GM21717 (cell line): ENCODE measurements at regions not wholly inside any gene's neighbourhood (a gene's known extent, or its start where the extent isn't known, plus 50 kb on each side); places are given as distances from the start of the nearest gene placed in this dataset.

Experiments
- ATAC-seq: cut with Tn5 transposase; IDR thresholded peaks from one replicate; pipeline ENCODE4 v1.9.1; 2021; ENCODE audit warnings: mild to moderate bottlenecking, moderate library complexity; ENCODE audit not compliant: unreplicated experiment

- ATAC-seq, result no peak
Observed at GRCh38 chr1:81700728-81701470, 99.8 kb upstream of the ADGRL2 start.

GRCh38 chr1:81699234-81699633 lies 101.5 kb upstream of the ADGRL2 start:
- no peak for ATAC-seq

GRCh38 chr1:81695741-81696140 lies 105.0 kb upstream of the ADGRL2 start:
- ATAC-seq, result no peak

- ATAC-seq, result no peak
Observed at GRCh38 chr1:81693316-81693715, 107.4 kb upstream of the ADGRL2 start.

GRCh38 chr1:81690676-81691453 lies 109.9 kb upstream of the ADGRL2 start:
- ATAC-seq, result no peak

- ATAC-seq, result no peak
Observed at GRCh38 chr1:81689531-81689941, 111.2 kb upstream of the ADGRL2 start.

GRCh38 chr1:81682490-81682889 lies 118.2 kb upstream of the ADGRL2 start:
- no peak for ATAC-seq

GRCh38 chr1:81681601-81682266 lies 119.0 kb upstream of the ADGRL2 start:
- no peak for ATAC-seq

GRCh38 chr1:81681114-81681513 lies 119.6 kb upstream of the ADGRL2 start:
- no peak for ATAC-seq

GRCh38 chr1:81679942-81680341 lies 120.8 kb upstream of the ADGRL2 start:
- ATAC-seq, result no peak

- no peak for ATAC-seq
Observed at GRCh38 chr1:81678779-81679178, 122.0 kb upstream of the ADGRL2 start.

- ATAC-seq, result no peak
Observed at GRCh38 chr1:81672766-81673165, 128.0 kb upstream of the ADGRL2 start.

GRCh38 chr1:81671038-81671437 lies 129.7 kb upstream of the ADGRL2 start:
- ATAC-seq, result no peak

GRCh38 chr1:81670286-81670685 lies 130.4 kb upstream of the ADGRL2 start:
- ATAC-seq, result no peak

- ATAC-seq, result no peak
Observed at GRCh38 chr1:81666586-81666985, 134.1 kb upstream of the ADGRL2 start.

- ATAC-seq, result no peak
Observed at GRCh38 chr1:81664341-81664740, 136.4 kb upstream of the ADGRL2 start.

GRCh38 chr1:81662913-81663526 lies 137.7 kb upstream of the ADGRL2 start:
- ATAC-seq, result no peak

- ATAC-seq, result no peak
Observed at GRCh38 chr1:81660286-81660685, 140.4 kb upstream of the ADGRL2 start.

- no peak for ATAC-seq
Observed at GRCh38 chr1:81654657-81655056, 146.1 kb upstream of the ADGRL2 start.

- ATAC-seq, result no peak
Observed at GRCh38 chr1:81654147-81654546, 146.6 kb upstream of the ADGRL2 start.

- ATAC-seq, result no peak
Observed at GRCh38 chr1:81650776-81651175, 150.0 kb upstream of the ADGRL2 start.
